ENCODE measurements at regions not wholly inside any gene's neighbourhood (a gene's known extent, or its start where the extent isn't known, plus 50 kb on each side); places are given as distances from the start of the nearest gene placed in this dataset.

GRCh38 chr6:71376830-71377229, 88.2 kb downstream of the OGFRL1 start:
- TF ChIP-seq CTCF (IDR thresholded peaks at IDR 0.05) (no peak), EZH2 (IDR thresholded peaks at IDR 0.05) (no peak), EZH2phosphoT487 (IDR thresholded peaks at IDR 0.05) (no peak)

Measured in neural progenitor cell (in vitro differentiated cells).